ENCODE measurements at regions not wholly inside any gene's neighbourhood (a gene's known extent, or its start where the extent isn't known, plus 50 kb on each side); places are given as distances from the start of the nearest gene placed in this dataset.

DNA sequence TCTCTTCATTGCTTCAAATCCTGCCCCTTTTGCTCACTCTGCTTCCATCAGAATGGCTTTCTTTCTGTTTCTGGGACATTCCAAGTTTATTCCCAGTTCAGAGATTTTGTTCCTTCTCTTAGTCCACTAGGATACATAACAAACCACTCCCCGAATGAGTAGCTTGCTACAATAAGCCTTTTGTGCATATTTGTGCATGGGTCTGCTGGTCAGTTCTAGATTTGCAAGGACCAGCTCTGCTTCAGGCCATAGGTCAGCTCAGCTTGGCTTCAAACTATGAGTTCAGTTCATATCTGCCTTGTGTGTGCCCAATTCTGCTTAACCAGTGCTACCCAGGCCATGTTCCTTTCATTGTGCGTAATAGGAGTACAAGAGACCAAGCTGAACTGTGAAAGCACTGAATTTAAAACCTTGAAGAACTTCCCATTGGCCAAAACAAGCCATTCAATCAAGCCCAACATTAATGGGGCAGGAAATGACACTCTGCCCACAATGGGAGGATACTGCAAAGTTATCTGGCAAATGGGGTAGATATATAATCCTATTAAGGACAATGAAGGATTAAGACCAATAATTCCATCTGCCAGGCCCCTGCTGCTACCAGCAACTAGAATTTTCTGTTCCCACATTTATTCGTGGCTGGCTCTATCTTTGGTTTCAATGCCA lies 328.8 kb downstream of the PRELID2 start:
- TF ChIP-seq CREM (IDR thresholded peaks at IDR 0.05) (no peak), CREM (CRISPR knock-in tag; IDR thresholded peaks at IDR 0.05) (no peak), RERE (CRISPR knock-in tag; IDR thresholded peaks at IDR 0.05; ENCODE audit: low read depth) (no peak), ATF1 (CRISPR knock-in tag; IDR thresholded peaks at IDR 0.05) (no peak), GLMP (CRISPR knock-in tag; IDR thresholded peaks at IDR 0.05; ENCODE audit: borderline replicate concordance) (no peak), SATB2 (CRISPR knock-in tag; IDR thresholded peaks at IDR 0.05) (no peak), FIP1L1 (IDR thresholded peaks at IDR 0.05; ENCODE audit: borderline replicate concordance, insufficient read depth, low read depth, low read length) (no peak)

Data from HepG2 (cell line).